GM19351 (cell line): ENCODE measurements at regions not wholly inside any gene's neighbourhood (a gene's known extent, or its start where the extent isn't known, plus 50 kb on each side); places are given as distances from the start of the nearest gene placed in this dataset.
"Not testable (repeated sequence)": the region's sequence is repeated elsewhere in the genome, so short reads cannot be mapped to it uniquely, and the experiment has no call there.

Source experiments
- ATAC-seq: cut with Tn5 transposase; IDR thresholded peaks from one replicate; pipeline ENCODE4 v1.9.1; 2021; ENCODE audit warnings: mild to moderate bottlenecking, moderate library complexity; ENCODE audit not compliant: unreplicated experiment

- no peak for ATAC-seq
Measured at GRCh38 chr5:62139741-62140140, 166.3 kb upstream of the KIF2A start.

- ATAC-seq: no peak
Measured at GRCh38 chr5:62142351-62142750, 163.7 kb upstream of the KIF2A start.

- ATAC-seq: no peak
Measured at GRCh38 chr5:62143268-62144229, 162.5 kb upstream of the KIF2A start.

GRCh38 chr5:62144401-62145022 lies 161.5 kb upstream of the KIF2A start:
- ATAC-seq: no peak

GRCh38 chr5:62149879-62150278 lies 156.1 kb upstream of the KIF2A start:
- ATAC-seq: no peak

GRCh38 chr5:62152394-62153087 lies 153.5 kb upstream of the KIF2A start:
- no peak for ATAC-seq

GRCh38 chr5:62154758-62155157 lies 151.2 kb upstream of the KIF2A start:
- ATAC-seq: no peak

GRCh38 chr5:62155988-62156387 lies 150.0 kb upstream of the KIF2A start:
- ATAC-seq: no peak

- no peak for ATAC-seq
Measured at GRCh38 chr5:62167561-62168057, 138.4 kb upstream of the KIF2A start.

GRCh38 chr5:62168506-62169281 lies 137.3 kb upstream of the KIF2A start:
- no peak for ATAC-seq

GRCh38 chr5:62178258-62178657 lies 127.7 kb upstream of the KIF2A start:
- ATAC-seq: no peak

GRCh38 chr5:62182802-62183201 lies 123.2 kb upstream of the KIF2A start:
- no peak for ATAC-seq

GRCh38 chr5:62183727-62184126 lies 122.3 kb upstream of the KIF2A start:
- no peak for ATAC-seq

- ATAC-seq: no peak
Measured at GRCh38 chr5:62184444-62184843, 121.6 kb upstream of the KIF2A start.

GRCh38 chr5:62190173-62190572 lies 115.8 kb upstream of the KIF2A start:
- no peak for ATAC-seq

GRCh38 chr5:62190931-62191330 lies 115.1 kb upstream of the KIF2A start:
- ATAC-seq: no peak

- ATAC-seq: no peak
Measured at GRCh38 chr5:62192958-62193357, 113.0 kb upstream of the KIF2A start.

GRCh38 chr5:62196532-62196931 lies 109.5 kb upstream of the KIF2A start:
- not testable (repeated sequence) for ATAC-seq

- ATAC-seq: no peak
Measured at GRCh38 chr5:62197697-62198096, 108.3 kb upstream of the KIF2A start.

- no peak for ATAC-seq
Measured at GRCh38 chr5:62198421-62198820, 107.6 kb upstream of the KIF2A start.
